Neural progenitor cell (in vitro differentiated cells): ENCODE measurements at regions not wholly inside any gene's neighbourhood (a gene's known extent, or its start where the extent isn't known, plus 50 kb on each side); places are given as distances from the start of the nearest gene placed in this dataset.
A peak's percentile ranks its signal among the peaks of the same experiment; 100 is the strongest.

Experiments
- DNase-seq: peaks from one replicate; pipeline ENCODE4 v3.0.0-alpha.2; 2016; ENCODE audit warnings: low spot score
- H2AFZ ChIP-seq: fragments of 200-600 bp; sonication (generic); replicated peaks from 2 replicates; pipeline ENCODE4 v1.6.1; 2016; ENCODE audit warnings: antibody characterized with exemption
- H3F3A ChIP-seq: fragments of 200-600 bp; sonication (generic); 2 replicates; pipeline ENCODE4 v1.6.1; 2016; ENCODE audit warnings: antibody characterized with exemption, low read depth
- H3K27ac ChIP-seq: fragments of 200-600 bp; sonication (generic); 2 replicates; pipeline ENCODE4 v1.5.1; 2016; ENCODE audit warnings: mild to moderate bottlenecking
- H3K27me3 ChIP-seq: fragments of 200-600 bp; sonication (generic); 2 replicates; pipeline ENCODE4 v1.6.1; 2016; ENCODE audit warnings: mild to moderate bottlenecking, moderate library complexity
- H3K36me3 ChIP-seq: fragments of 200-600 bp; sonication (generic); 2 replicates; pipeline ENCODE4 v1.5.1; 2016
- H3K4me1 ChIP-seq: fragments of 200-600 bp; sonication (generic); 2 replicates; pipeline ENCODE4 v1.6.1; 2016; ENCODE audit warnings: mixed run types
- H3K4me2 ChIP-seq: fragments of 200-600 bp; sonication (generic); 2 replicates; pipeline ENCODE4 v1.6.1; 2016
- H3K4me3 ChIP-seq: fragments of 200-600 bp; sonication (generic); 2 replicates; pipeline ENCODE4 v1.5.1; 2016
- H3K79me2 ChIP-seq: fragments of 200-600 bp; sonication (generic); 2 replicates; pipeline ENCODE4 v1.6.1; 2016; ENCODE audit warnings: low read depth
- H3K9ac ChIP-seq: fragments of 200-600 bp; sonication (generic); 2 replicates; pipeline ENCODE4 v1.6.1; 2016
- H3K9me3 ChIP-seq: fragments of 200-600 bp; sonication (generic); 2 replicates; pipeline ENCODE4 v1.5.1; 2016; ENCODE audit warnings: low read depth
- H4K20me1 ChIP-seq: fragments of 200-600 bp; sonication (generic); 2 replicates; pipeline ENCODE4 v1.6.1; 2016; ENCODE audit warnings: low read depth
- H3K27ac Mint-ChIP-seq: 3 replicates; pipeline ENCODE4 v1.8.0; 2021; ENCODE audit warnings: mixed read lengths
- H3K27me3 Mint-ChIP-seq: 2 replicates; pipeline ENCODE4 v1.8.0; 2022; ENCODE audit warnings: low read depth, mild to moderate bottlenecking, inconsistent platforms, moderate library complexity, mixed read lengths; ENCODE audit not compliant: insufficient read depth
- H3K36me3 Mint-ChIP-seq: 3 replicates; pipeline ENCODE4 v1.8.0; 2021; ENCODE audit warnings: mixed read lengths
- H3K4me1 Mint-ChIP-seq: 3 replicates; pipeline ENCODE4 v1.8.0; 2021; ENCODE audit warnings: mixed read lengths
- H3K4me3 Mint-ChIP-seq: 3 replicates; pipeline ENCODE4 v1.8.0; 2021; ENCODE audit warnings: mild to moderate bottlenecking, moderate library complexity, mixed read lengths
- H3K9me3 Mint-ChIP-seq: 3 replicates; pipeline ENCODE4 v1.8.0; 2020; ENCODE audit warnings: mixed read lengths
- EZH2 ChIP-seq: fragments of 200-600 bp; sonication (generic); IDR thresholded peaks from 2 replicates; pipeline ENCODE4 v1.6.1; 2017; ENCODE audit warnings: antibody characterized with exemption, mild to moderate bottlenecking, moderate library complexity
- EZH2phosphoT487 ChIP-seq: fragments of 200-600 bp; sonication (generic); IDR thresholded peaks from 2 replicates; pipeline ENCODE4 v1.6.1; 2017; ENCODE audit warnings: antibody characterized with exemption
- TF ChIP-seq, protein P1 (sequence below): fragments of 200-600 bp; sonication (generic); IDR thresholded peaks from 2 replicates; pipeline ENCODE4 v1.5.1; 2017; ENCODE audit warnings: antibody characterized with exemption, mild to moderate bottlenecking

DNA sequence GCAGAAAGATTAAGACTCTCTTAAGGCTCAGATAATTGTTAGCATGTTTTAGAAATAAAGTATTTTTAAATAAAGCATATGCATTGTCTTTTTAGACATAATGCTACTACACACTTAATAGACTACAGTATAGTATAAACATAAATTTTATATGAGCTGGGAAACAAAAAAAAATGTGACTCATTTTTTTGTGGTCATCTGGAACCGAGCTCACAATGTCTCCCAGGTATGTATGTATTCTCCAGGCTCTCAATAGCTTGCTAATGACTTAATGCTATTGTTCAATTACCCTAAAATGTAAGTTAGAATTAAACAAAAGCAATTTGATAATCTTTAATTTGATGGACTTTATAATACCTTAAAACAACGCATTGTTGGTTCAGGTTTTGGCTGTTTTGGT lies 167.2 kb downstream of the NUP35 start:
- Mint-ChIP-seq H3K9me3 (peaks cover 12% of the 10 kb centered on the region), H3K27me3 (peaks cover 2% of the 10 kb centered on the region), H3K27ac (no peak overlapping the region), H3K4me3 (no peak overlapping the region), H3K4me1 (peaks cover 29% of the 10 kb centered on the region), H3K36me3 (peaks cover 6% of the 10 kb centered on the region)
- peaks cover 26% of the 10 kb centered on the region for H3K4me1 ChIP-seq
- H3K4me3 ChIP-seq, result no peak overlapping the region
- H3K36me3 ChIP-seq, result no peaks in the 10 kb centered on the region
- no peak overlapping the region for H2AFZ ChIP-seq
- no peaks in the 10 kb centered on the region for H3K9me3 ChIP-seq
- H3K79me2 ChIP-seq, result no peaks in the 10 kb centered on the region
- H3K27me3 ChIP-seq, result peaks cover 59% of the 10 kb centered on the region
- TF ChIP-seq EZH2phosphoT487 (no peak), EZH2 (no peak)
- TF ChIP-seq, protein P1, sequence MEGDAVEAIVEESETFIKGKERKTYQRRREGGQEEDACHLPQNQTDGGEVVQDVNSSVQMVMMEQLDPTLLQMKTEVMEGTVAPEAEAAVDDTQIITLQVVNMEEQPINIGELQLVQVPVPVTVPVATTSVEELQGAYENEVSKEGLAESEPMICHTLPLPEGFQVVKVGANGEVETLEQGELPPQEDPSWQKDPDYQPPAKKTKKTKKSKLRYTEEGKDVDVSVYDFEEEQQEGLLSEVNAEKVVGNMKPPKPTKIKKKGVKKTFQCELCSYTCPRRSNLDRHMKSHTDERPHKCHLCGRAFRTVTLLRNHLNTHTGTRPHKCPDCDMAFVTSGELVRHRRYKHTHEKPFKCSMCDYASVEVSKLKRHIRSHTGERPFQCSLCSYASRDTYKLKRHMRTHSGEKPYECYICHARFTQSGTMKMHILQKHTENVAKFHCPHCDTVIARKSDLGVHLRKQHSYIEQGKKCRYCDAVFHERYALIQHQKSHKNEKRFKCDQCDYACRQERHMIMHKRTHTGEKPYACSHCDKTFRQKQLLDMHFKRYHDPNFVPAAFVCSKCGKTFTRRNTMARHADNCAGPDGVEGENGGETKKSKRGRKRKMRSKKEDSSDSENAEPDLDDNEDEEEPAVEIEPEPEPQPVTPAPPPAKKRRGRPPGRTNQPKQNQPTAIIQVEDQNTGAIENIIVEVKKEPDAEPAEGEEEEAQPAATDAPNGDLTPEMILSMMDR, result no peak
- no peaks in the 10 kb centered on the region for H4K20me1 ChIP-seq
- peak overlapping the region; percentile 10 for H3K4me2 ChIP-seq
- peaks cover 7% of the 10 kb centered on the region for H3F3A ChIP-seq
- no peak overlapping the region for H3K9ac ChIP-seq
- DNase-seq, result no peak
- no peak overlapping the region for H3K27ac ChIP-seq

GRCh38 chr2:183292028-183292427 lies 167.8 kb downstream of the NUP35 start:
- peaks cover 7% of the 10 kb centered on the region for H3F3A ChIP-seq
- Mint-ChIP-seq H3K4me1 (peaks cover 27% of the 10 kb centered on the region), H3K36me3 (peaks cover 6% of the 10 kb centered on the region), H3K4me3 (peak overlapping the region; percentile 61), H3K27me3 (peaks cover 3% of the 10 kb centered on the region), H3K27ac (no peak overlapping the region), H3K9me3 (peaks cover 15% of the 10 kb centered on the region)
- H3K4me2 ChIP-seq, result peak overlapping the region; percentile 10
- H3K9ac ChIP-seq, result no peak overlapping the region
- H4K20me1 ChIP-seq, result no peaks in the 10 kb centered on the region
- no peak overlapping the region for H2AFZ ChIP-seq
- H3K9me3 ChIP-seq, result no peaks in the 10 kb centered on the region
- H3K27me3 ChIP-seq, result peaks cover 59% of the 10 kb centered on the region
- no peak for TF ChIP-seq EZH2phosphoT487
- TF ChIP-seq EZH2, result no peak
- TF ChIP-seq, protein P1, result no peak
- no peaks in the 10 kb centered on the region for H3K79me2 ChIP-seq
- no peaks in the 10 kb centered on the region for H3K36me3 ChIP-seq
- peak; percentile 56 for DNase-seq
- no peak overlapping the region for H3K27ac ChIP-seq
- H3K4me3 ChIP-seq, result no peak overlapping the region
- H3K4me1 ChIP-seq, result peaks cover 26% of the 10 kb centered on the region

DNA sequence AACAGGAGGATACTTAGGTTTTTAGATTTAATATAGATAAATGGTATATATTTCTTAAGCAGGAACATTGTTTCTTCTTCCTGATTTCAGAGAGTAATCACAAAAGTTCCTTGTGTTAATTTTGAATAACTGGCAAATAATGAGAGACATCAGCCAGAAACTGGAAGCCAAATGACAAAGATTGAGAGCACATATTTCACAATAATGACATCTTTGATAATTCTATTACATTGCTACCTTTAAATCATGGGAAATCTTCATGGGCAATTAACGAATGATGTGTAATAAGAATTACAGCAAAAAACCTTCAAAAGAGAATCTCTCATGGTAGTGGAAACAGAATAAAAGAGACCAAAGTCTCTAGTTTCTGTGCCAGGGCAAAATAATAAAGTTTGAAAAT lies 215.1 kb downstream of the NUP35 start:
- Histone ChIP-seq H3K27me3 (no peaks in the 10 kb centered on the region), H3K9me3 (no peaks in the 10 kb centered on the region), H2AFZ (no peak overlapping the region), H3K4me1 (no peaks in the 10 kb centered on the region), H3K4me2 (no peak overlapping the region), H3F3A (no peaks in the 10 kb centered on the region), H3K27ac (no peak overlapping the region), H4K20me1 (no peaks in the 10 kb centered on the region), H3K9ac (no peak overlapping the region), H3K36me3 (no peaks in the 10 kb centered on the region), H3K4me3 (no peak overlapping the region), H3K79me2 (no peaks in the 10 kb centered on the region)
- H3K4me1 Mint-ChIP-seq, result no peaks in the 10 kb centered on the region
- TF ChIP-seq EZH2, result no peak
- TF ChIP-seq, protein P1, result no peak
- no peak for TF ChIP-seq EZH2phosphoT487
- no peak overlapping the region for H3K27ac Mint-ChIP-seq
- no peaks in the 10 kb centered on the region for H3K9me3 Mint-ChIP-seq
- H3K36me3 Mint-ChIP-seq, result no peaks in the 10 kb centered on the region
- no peaks in the 10 kb centered on the region for H3K27me3 Mint-ChIP-seq
- DNase-seq, result no peak
- no peak overlapping the region for H3K4me3 Mint-ChIP-seq
